Parathyroid adenoma (tissue), 2 donors: ENCODE measurements at regions not wholly inside any gene's neighbourhood (a gene's known extent, or its start where the extent isn't known, plus 50 kb on each side); places are given as distances from the start of the nearest gene placed in this dataset.
A peak's percentile ranks its signal among the peaks of the same experiment; 100 is the strongest.

ENCODE experiments used
- H2AFZ ChIP-seq: fragments of 300-600 bp; sonication (generic); one replicate; pipeline ENCODE4 v1.7.0; 2017; ENCODE audit warnings: antibody characterized with exemption, mild to moderate bottlenecking
- H3K27ac ChIP-seq: fragments of 300-600 bp; sonication (generic); one replicate; pipeline ENCODE4 v1.7.0; 2017
- H3K27me3 ChIP-seq: fragments of 300-600 bp; sonication (generic); one replicate; pipeline ENCODE4 v1.7.0; 2017; ENCODE audit warnings: low read length; ENCODE audit not compliant: control insufficient read depth, insufficient read depth
- H3K36me3 ChIP-seq: fragments of 300-600 bp; sonication (generic); one replicate; pipeline ENCODE4 v1.7.0; 2017; ENCODE audit warnings: low read length; ENCODE audit not compliant: control insufficient read depth, insufficient read depth
- H3K4me1 ChIP-seq: fragments of 300-600 bp; sonication (generic); one replicate; pipeline ENCODE4 v1.7.0; 2017; ENCODE audit warnings: control low read depth
- H3K4me2 ChIP-seq: fragments of 300-600 bp; sonication (generic); one replicate; pipeline ENCODE4 v1.7.0; 2017; ENCODE audit warnings: low read length
- H3K4me3 ChIP-seq: fragments of 300-600 bp; sonication (generic); one replicate; pipeline ENCODE4 v1.7.0; 2017; ENCODE audit warnings: low read depth, low read length
- H3K79me2 ChIP-seq: fragments of 300-600 bp; sonication (generic); one replicate; pipeline ENCODE4 v1.7.0; 2017; ENCODE audit warnings: control low read depth
- H3K9ac ChIP-seq: fragments of 300-600 bp; sonication (generic); one replicate; pipeline ENCODE4 v1.7.0; 2017; ENCODE audit warnings: mild to moderate bottlenecking
- H3K9me3 ChIP-seq: fragments of 300-600 bp; sonication (generic); one replicate; pipeline ENCODE4 v1.7.0; 2017; ENCODE audit warnings: low read length; ENCODE audit not compliant: control insufficient read depth
- CTCF ChIP-seq: fragments of 300-600 bp; sonication (generic); IDR thresholded peaks from one replicate; pipeline ENCODE4 v1.7.0; 2017; ENCODE audit warnings: antibody characterized with exemption, mild to moderate bottlenecking
- donor health status: primary hyperparathyroidism.

GRCh38 chr13:40245567-40245966 lies 420.9 kb downstream of the FOXO1 start:
- H3K9ac ChIP-seq: no peak overlapping the region
- no peak overlapping the region for H3K4me2 ChIP-seq
- no peak overlapping the region for H3K27ac ChIP-seq
- H3K27me3 ChIP-seq: no peaks in the 10 kb centered on the region
- no peaks in the 10 kb centered on the region for H3K4me1 ChIP-seq
- no peaks in the 10 kb centered on the region for H3K9me3 ChIP-seq
- H3K4me3 ChIP-seq: no peak overlapping the region
- no peaks in the 10 kb centered on the region for H3K36me3 ChIP-seq
- TF ChIP-seq CTCF: no peak
- H2AFZ ChIP-seq: no peak overlapping the region
- no peaks in the 10 kb centered on the region for H3K79me2 ChIP-seq

- Histone ChIP-seq H3K36me3 (no peaks in the 10 kb centered on the region), H3K9me3 (no peaks in the 10 kb centered on the region), H3K27me3 (no peaks in the 10 kb centered on the region), H3K4me2 (no peak overlapping the region), H3K4me3 (no peak overlapping the region), H3K9ac (no peak overlapping the region), H3K27ac (no peak overlapping the region), H2AFZ (no peak overlapping the region), H3K4me1 (no peaks in the 10 kb centered on the region), H3K79me2 (no peaks in the 10 kb centered on the region)
- no peak for TF ChIP-seq CTCF
These were observed 418.6 kb downstream of the FOXO1 start for GRCh38 chr13:40247845-40248244.

- Histone ChIP-seq H3K4me1 (no peaks in the 10 kb centered on the region), H3K36me3 (no peaks in the 10 kb centered on the region), H2AFZ (no peak overlapping the region), H3K4me3 (no peak overlapping the region), H3K4me2 (no peak overlapping the region), H3K9ac (no peak overlapping the region), H3K79me2 (no peaks in the 10 kb centered on the region), H3K27ac (no peak overlapping the region), H3K9me3 (no peaks in the 10 kb centered on the region), H3K27me3 (no peaks in the 10 kb centered on the region)
- no peak for TF ChIP-seq CTCF
These were observed 415.0 kb downstream of the FOXO1 start for GRCh38 chr13:40251343-40252032.

GRCh38 chr13:40252241-40252640 lies 414.2 kb downstream of the FOXO1 start:
- Histone ChIP-seq H3K9ac (no peak overlapping the region), H3K36me3 (no peaks in the 10 kb centered on the region), H3K27me3 (no peaks in the 10 kb centered on the region), H2AFZ (no peak overlapping the region), H3K4me3 (no peak overlapping the region), H3K27ac (no peak overlapping the region), H3K79me2 (no peaks in the 10 kb centered on the region), H3K4me2 (peak overlapping the region; percentile 54), H3K4me1 (no peaks in the 10 kb centered on the region), H3K9me3 (no peaks in the 10 kb centered on the region)
- TF ChIP-seq CTCF: no peak

- no peaks in the 10 kb centered on the region for H3K9me3 ChIP-seq
- H3K36me3 ChIP-seq: no peaks in the 10 kb centered on the region
- H3K4me1 ChIP-seq: no peaks in the 10 kb centered on the region
- no peak overlapping the region for H3K4me3 ChIP-seq
- no peak overlapping the region for H2AFZ ChIP-seq
- H3K79me2 ChIP-seq: no peaks in the 10 kb centered on the region
- TF ChIP-seq CTCF: no peak
- no peak overlapping the region for H3K27ac ChIP-seq
- H3K4me2 ChIP-seq: peak overlapping the region; percentile 54
- H3K9ac ChIP-seq: no peak overlapping the region
- H3K27me3 ChIP-seq: no peaks in the 10 kb centered on the region
These were observed 413.8 kb downstream of the FOXO1 start for GRCh38 chr13:40252676-40253075.
